ENCODE measurements at regions not wholly inside any gene's neighbourhood (a gene's known extent, or its start where the extent isn't known, plus 50 kb on each side); places are given as distances from the start of the nearest gene placed in this dataset.

DNA sequence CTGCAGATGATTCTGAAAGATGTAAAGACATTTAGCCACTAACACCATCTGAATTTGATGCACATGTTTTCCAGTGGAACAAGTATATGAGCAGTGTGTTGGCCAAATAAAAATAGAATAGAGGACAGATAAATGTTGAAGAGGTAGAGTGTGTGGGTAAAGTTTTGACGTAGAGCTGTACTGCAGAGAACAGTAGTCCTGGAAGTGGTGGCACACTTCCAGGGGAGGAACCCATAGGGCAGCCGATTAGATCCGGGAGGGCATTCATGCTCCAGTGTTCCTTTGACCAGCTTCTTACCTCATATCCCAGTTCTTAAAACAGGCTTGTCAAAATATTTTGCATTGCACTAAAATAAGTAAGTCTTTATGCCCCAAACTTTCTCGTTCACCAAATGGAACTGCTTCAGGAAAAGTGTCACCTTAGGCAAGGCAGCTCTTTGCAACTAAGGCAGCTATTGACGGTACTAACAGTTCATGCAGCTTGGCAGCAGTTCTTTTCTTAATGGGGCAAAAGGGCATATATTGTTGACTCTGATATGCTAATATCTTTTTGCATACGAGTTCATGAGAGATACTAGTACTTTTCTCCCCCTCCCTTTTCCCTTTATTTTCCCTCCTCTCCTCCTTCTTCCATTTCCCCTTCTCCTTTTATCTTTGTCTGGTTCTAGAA is 429.3 kb upstream of the AZI2 start:
- no peak for TF ChIP-seq EZH2 (IDR thresholded peaks at IDR 0.05; ENCODE audit: low read depth, low read length, severe bottlenecking)
- TF ChIP-seq BACH1 (IDR thresholded peaks at IDR 0.05; ENCODE audit: low read length), result no peak
- TF ChIP-seq CHD1 (IDR thresholded peaks at IDR 0.05; ENCODE audit: low read depth, low read length), result no peak
- TF ChIP-seq, protein P1, sequence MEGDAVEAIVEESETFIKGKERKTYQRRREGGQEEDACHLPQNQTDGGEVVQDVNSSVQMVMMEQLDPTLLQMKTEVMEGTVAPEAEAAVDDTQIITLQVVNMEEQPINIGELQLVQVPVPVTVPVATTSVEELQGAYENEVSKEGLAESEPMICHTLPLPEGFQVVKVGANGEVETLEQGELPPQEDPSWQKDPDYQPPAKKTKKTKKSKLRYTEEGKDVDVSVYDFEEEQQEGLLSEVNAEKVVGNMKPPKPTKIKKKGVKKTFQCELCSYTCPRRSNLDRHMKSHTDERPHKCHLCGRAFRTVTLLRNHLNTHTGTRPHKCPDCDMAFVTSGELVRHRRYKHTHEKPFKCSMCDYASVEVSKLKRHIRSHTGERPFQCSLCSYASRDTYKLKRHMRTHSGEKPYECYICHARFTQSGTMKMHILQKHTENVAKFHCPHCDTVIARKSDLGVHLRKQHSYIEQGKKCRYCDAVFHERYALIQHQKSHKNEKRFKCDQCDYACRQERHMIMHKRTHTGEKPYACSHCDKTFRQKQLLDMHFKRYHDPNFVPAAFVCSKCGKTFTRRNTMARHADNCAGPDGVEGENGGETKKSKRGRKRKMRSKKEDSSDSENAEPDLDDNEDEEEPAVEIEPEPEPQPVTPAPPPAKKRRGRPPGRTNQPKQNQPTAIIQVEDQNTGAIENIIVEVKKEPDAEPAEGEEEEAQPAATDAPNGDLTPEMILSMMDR (IDR thresholded peaks at IDR 0.05; ENCODE audit: control extremely low read depth in 1 of 3, insufficient read depth in 1 of 3, low read depth in 1 of 3, low read length in 3 of 3), result no peak
- no peak for TF ChIP-seq POLR2A (IDR thresholded peaks at IDR 0.05; ENCODE audit: control extremely low read depth in 1 of 2, low read depth in 2 of 2, low read length in 2 of 2)
- TF ChIP-seq, protein P2, sequence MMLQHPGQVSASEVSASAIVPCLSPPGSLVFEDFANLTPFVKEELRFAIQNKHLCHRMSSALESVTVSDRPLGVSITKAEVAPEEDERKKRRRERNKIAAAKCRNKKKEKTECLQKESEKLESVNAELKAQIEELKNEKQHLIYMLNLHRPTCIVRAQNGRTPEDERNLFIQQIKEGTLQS (IDR thresholded peaks at IDR 0.05; ENCODE audit: insufficient read depth, low read depth, low read length), result no peak
- TF ChIP-seq, protein P3, sequence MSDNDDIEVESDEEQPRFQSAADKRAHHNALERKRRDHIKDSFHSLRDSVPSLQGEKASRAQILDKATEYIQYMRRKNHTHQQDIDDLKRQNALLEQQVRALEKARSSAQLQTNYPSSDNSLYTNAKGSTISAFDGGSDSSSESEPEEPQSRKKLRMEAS (IDR thresholded peaks at IDR 0.05), result no peak
- no peak for TF ChIP-seq YY1 (IDR thresholded peaks at IDR 0.05; ENCODE audit: low read depth, low read length)
- TF ChIP-seq BCL11A (IDR thresholded peaks at IDR 0.05; ENCODE audit: low read depth in 2 of 2, low read length in 2 of 2), result no peak
- no peak for TF ChIP-seq MAFK (IDR thresholded peaks at IDR 0.05; ENCODE audit: low read depth, low read length)
- TF ChIP-seq, protein P4, sequence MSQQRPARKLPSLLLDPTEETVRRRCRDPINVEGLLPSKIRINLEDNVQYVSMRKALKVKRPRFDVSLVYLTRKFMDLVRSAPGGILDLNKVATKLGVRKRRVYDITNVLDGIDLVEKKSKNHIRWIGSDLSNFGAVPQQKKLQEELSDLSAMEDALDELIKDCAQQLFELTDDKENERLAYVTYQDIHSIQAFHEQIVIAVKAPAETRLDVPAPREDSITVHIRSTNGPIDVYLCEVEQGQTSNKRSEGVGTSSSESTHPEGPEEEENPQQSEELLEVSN (IDR thresholded peaks at IDR 0.05), result no peak

Data from H1 (cell line).